ENCODE measurements at regions not wholly inside any gene's neighbourhood (a gene's known extent, or its start where the extent isn't known, plus 50 kb on each side); places are given as distances from the start of the nearest gene placed in this dataset.

DNA sequence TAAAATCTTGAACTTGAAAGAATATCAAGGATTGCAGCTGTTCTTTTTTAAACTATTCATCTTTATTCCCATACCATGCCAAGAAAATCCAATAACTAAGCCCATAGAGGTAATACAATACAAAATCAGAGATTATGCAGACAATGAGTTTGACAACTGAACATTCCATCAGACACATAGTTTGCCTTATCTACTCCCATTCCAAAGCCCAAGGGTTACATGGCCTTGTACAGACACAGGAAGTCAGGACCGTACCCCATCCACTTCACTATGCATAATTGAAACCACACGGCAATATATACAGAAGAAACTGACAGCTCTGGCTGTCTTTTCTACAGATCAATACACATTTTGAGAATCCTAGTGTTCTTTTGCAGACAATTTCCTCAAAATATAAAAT lies 181.3 kb downstream of the TMX3 start:
- DNase-seq (ENCODE audit: low read depth) = no peak
- Histone ChIP-seq H3K36me3 (ENCODE audit: control insufficient read depth, insufficient read depth, low read length) (no peaks in the 10 kb centered on the region), H3K27me3 (ENCODE audit: control insufficient read depth, insufficient read depth, low read length) (no peaks in the 10 kb centered on the region), H3K4me3 (ENCODE audit: low read depth, low read length) (no peak overlapping the region)
- TF ChIP-seq, protein P1, sequence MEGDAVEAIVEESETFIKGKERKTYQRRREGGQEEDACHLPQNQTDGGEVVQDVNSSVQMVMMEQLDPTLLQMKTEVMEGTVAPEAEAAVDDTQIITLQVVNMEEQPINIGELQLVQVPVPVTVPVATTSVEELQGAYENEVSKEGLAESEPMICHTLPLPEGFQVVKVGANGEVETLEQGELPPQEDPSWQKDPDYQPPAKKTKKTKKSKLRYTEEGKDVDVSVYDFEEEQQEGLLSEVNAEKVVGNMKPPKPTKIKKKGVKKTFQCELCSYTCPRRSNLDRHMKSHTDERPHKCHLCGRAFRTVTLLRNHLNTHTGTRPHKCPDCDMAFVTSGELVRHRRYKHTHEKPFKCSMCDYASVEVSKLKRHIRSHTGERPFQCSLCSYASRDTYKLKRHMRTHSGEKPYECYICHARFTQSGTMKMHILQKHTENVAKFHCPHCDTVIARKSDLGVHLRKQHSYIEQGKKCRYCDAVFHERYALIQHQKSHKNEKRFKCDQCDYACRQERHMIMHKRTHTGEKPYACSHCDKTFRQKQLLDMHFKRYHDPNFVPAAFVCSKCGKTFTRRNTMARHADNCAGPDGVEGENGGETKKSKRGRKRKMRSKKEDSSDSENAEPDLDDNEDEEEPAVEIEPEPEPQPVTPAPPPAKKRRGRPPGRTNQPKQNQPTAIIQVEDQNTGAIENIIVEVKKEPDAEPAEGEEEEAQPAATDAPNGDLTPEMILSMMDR (IDR thresholded peaks at IDR 0.05; ENCODE audit: insufficient read depth, low read depth, low read length) = no peak
- POLR2A ChIA-PET = no interaction called here
- CTCF ChIA-PET = no interaction called here

DNA sequence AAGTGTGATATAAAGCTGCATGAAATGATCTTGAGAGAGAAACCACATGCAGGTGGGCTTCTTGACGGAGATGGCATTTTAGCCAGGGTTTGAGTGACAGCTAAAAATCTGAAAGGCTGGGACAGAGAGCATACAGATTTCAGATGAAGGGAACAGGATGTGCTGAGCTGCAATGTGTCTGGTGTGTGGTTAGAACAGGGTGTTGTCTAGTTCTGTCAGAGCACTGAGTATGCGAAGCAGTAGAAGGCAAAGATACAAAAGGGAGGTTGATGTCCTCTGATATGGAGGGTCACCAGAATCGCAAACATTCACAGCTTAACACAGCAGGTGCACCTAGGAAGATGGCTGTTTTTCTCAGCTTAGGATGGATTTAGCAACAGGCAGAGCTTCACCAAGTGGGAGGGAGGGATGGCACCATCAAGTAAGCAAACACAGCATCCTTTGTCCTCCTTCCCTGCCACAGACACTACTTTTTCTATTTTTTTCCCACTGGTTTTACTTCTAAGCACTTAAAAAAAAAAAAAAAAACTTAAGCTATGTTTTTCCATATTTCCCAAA lies 182.5 kb downstream of the TMX3 start:
- CTCF ChIA-PET = interaction anchor here (1.7 kb wide), 1 partner anchor 13 kb away, joined by 4 read pairs; no protein-coding TSS in a partner anchor
- TF ChIP-seq, protein P1 (IDR thresholded peaks at IDR 0.05; ENCODE audit: insufficient read depth, low read depth, low read length) = no peak
- no peak for DNase-seq (ENCODE audit: low read depth)
- Histone ChIP-seq H3K4me3 (ENCODE audit: low read depth, low read length) (no peak overlapping the region), H3K36me3 (ENCODE audit: control insufficient read depth, insufficient read depth, low read length) (no peaks in the 10 kb centered on the region), H3K27me3 (ENCODE audit: control insufficient read depth, insufficient read depth, low read length) (no peaks in the 10 kb centered on the region)
- POLR2A ChIA-PET = interaction anchor here (0.6 kb wide), 1 partner anchor 14 kb away, joined by 5 read pairs; no protein-coding TSS in a partner anchor

DNA sequence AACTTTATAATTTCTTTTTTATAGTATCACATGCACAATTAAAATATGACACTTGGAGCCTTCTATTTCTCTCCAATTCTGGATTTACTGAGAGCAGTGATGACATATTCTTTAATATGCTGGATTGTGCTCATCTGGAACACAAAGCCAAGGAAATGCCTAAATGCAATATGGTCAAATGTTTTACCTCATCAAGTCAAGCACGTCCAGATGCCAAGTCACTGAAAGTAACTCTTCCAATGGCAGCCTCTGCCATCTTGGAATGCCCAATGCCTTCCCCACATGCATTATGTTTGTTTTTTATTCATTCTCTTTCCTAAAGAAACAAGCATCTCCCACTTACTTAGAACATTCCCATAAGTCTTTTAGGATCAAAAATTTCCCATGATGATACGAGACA lies 189.8 kb downstream of the TMX3 start:
- CTCF ChIA-PET = interaction anchor here (0.6 kb wide), 1 partner anchor 11 kb away, joined by 4 read pairs; no protein-coding TSS in a partner anchor
- DNase-seq (ENCODE audit: low read depth) = no peak

DNA sequence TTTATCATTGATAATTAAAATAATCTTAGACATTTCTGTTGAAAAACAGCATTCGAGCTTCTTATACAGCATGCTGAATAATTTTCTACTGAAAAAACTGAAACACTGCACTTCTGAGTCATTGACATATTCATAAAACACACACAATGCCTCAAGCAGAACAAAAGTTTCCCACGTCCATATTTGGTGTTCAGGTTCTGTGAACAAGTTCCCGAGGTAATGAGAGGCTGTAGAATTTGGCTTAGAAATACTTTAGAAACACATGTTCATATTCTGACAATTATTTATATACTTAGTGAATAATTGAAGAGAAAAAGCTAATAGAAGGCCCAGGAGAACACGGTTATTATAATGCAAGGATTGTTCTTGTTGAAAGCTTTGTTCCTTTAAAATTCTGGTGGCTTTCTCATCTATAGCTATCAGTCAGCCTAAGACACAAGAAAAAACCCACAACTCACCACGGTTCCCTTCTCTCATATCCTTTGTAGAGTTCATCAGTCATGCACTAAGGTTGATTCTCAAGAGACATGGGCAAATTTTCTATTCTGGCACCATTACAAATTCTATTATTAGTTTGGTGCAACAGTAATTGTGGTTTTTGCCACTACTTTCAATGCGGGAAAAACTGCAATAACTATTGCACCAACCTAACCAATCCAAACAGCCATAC lies 194.4 kb downstream of the TMX3 start:
- TF ChIP-seq, protein P1 (IDR thresholded peaks at IDR 0.05; ENCODE audit: insufficient read depth, low read depth, low read length) = no peak
- POLR2A ChIA-PET = no interaction called here
- no peaks in the 10 kb centered on the region for H3K36me3 ChIP-seq (ENCODE audit: control insufficient read depth, insufficient read depth, low read length)
- CTCF ChIA-PET = interaction anchor here (1.0 kb wide), 2 partner anchors 11 to 31 kb away, joined by 3 to 4 read pairs; no protein-coding TSS in a partner anchor
- peak; percentile 47 for DNase-seq (ENCODE audit: low read depth)
- no peak overlapping the region for H3K4me3 ChIP-seq (ENCODE audit: low read depth, low read length)
- no peaks in the 10 kb centered on the region for H3K27me3 ChIP-seq (ENCODE audit: control insufficient read depth, insufficient read depth, low read length)

More for the DNA sequence above, 189.8 kb downstream of the TMX3 start:
- no peaks in the 10 kb centered on the region for H3K36me3 ChIP-seq (ENCODE audit: control insufficient read depth, insufficient read depth, low read length)
- POLR2A ChIA-PET = no interaction called here
- TF ChIP-seq, protein P1 (IDR thresholded peaks at IDR 0.05; ENCODE audit: insufficient read depth, low read depth, low read length) = no peak
- H3K4me3 ChIP-seq (ENCODE audit: low read depth, low read length) = no peak overlapping the region
- H3K27me3 ChIP-seq (ENCODE audit: control insufficient read depth, insufficient read depth, low read length) = no peaks in the 10 kb centered on the region

DNA sequence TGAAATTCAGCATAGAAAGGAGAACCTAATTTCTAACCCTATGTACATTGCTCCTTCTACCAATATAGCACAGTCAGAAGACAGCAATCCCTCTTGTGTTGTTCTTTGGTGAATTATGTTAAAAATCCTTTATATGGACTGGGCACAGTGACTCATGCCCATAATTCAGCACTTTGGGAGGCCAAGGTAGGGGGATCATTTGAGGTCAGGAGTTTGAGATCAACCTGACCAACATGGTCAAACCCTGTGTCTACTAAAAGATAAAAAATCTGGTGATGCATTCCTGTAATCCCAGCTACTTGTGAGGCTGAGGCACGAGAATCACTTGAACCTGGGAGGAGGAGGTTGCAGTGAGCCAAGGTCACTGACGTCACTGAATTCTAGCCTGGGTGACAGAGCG lies 195.6 kb downstream of the TMX3 start:
- CTCF ChIA-PET = interaction anchor here (0.6 kb wide), 1 partner anchor 25 kb away, joined by 3 read pairs; no protein-coding TSS in a partner anchor
- POLR2A ChIA-PET = interaction anchor here (0.8 kb wide), 1 partner anchor 341 kb away, joined by 4 read pairs; no protein-coding TSS in a partner anchor
- Histone ChIP-seq H3K4me3 (ENCODE audit: low read depth, low read length) (no peak overlapping the region), H3K36me3 (ENCODE audit: control insufficient read depth, insufficient read depth, low read length) (no peaks in the 10 kb centered on the region), H3K27me3 (ENCODE audit: control insufficient read depth, insufficient read depth, low read length) (no peaks in the 10 kb centered on the region)
- peak; percentile 5 for DNase-seq (ENCODE audit: low read depth)
- TF ChIP-seq, protein P1 (IDR thresholded peaks at IDR 0.05; ENCODE audit: insufficient read depth, low read depth, low read length) = no peak
